Skin of body (tissue), 1 donor: ENCODE measurements at regions not wholly inside any gene's neighbourhood (a gene's known extent, or its start where the extent isn't known, plus 50 kb on each side); places are given as distances from the start of the nearest gene placed in this dataset.
"Not testable (repeated sequence)": the region's sequence is repeated elsewhere in the genome, so short reads cannot be mapped to it uniquely, and the experiment has no call there.

Experiments used
- DNase-seq: peaks from one replicate; lab custom pipeline; 2025; lab: John Stamatoyannopoulos, UW

DNA sequence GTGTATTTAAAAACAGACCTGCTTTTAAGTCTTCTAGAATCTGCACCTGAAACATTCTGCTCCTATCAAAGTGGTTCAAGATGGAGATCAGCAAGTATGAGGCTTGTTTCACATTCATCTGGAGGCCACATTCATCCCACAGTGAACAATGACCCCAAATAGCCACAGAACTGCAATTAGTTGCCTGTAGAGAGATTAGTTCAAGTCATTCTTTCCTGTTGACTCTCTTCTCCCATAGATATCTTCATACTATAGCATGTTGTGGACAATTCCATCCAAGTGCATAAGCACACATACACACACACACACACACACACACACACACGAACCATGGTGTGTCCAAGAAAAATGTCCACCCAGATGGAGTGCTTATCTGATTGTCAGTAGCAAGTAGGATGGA, 101.7 kb upstream of the FGGY start:
- DNase-seq: no peak

DNA sequence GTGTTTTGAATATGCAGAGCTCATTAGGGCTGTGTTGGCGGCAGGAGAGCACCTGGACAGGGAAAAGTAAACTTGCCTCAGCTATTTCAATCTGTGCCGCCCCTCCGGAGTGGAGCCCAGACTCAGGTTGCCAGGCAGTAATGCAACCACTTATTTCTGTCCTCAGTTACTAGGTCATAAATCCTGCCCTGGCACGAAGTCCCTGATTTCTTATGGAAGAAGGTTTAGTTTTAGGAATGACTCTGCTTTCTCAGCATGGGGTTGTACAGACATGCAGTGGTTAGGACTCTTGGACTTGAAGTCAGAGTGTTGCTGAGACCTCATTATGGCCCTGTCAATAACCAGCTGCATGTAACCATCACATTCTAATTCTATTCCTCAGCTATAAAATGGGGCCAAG, 98.3 kb upstream of the FGGY start:
- DNase-seq: no peak

DNA sequence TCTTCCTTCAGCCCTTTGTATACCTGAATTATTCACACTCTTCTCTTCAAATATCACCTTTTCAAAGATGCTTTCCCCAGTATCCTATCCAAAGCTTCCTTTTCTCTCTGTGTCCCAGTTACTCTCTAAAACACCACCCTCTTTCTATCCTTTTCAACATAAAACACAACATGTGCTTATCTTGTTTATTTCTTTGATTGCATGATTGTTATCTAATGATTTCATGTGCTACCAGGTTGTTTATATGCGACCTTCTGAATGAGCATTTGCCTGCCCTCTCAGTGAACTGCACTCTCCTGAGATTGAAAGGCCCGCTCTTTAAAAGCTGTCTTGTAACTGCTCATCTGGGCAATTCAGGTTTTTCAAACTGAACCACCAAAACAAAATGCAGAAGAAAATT, 97.7 kb upstream of the FGGY start:
- DNase-seq: no peak

DNA sequence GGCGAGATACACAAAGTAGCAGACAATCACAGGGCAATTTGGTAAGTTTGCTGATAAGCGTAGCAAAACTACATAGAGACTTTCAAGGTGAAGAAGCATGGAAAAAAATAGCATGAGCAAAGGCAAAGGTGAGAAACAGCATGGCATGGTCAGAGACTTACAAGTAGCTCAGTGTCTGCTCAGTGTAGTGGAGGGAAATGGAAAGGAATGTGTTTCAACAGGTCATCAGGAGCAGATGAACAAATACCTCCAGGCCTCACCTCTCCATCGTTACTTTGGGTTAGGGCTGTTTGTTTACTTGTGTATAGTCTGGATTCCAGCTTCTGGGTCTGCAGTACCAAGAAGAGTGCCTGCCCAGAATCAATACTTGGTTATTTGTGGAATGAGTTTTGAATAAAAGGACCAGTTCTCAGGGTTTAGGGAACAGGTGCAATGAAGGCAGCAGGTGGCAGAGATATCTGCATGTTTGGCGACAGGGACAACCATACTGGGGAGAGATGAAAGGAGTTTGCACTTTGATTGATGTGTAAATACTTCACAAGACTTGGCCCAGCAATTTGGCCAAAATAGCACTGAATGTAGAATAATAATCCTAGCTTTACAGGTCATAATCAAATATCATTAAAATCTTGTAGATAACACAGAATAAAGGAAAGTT, 97.0 kb upstream of the FGGY start:
- DNase-seq: no peak

DNA sequence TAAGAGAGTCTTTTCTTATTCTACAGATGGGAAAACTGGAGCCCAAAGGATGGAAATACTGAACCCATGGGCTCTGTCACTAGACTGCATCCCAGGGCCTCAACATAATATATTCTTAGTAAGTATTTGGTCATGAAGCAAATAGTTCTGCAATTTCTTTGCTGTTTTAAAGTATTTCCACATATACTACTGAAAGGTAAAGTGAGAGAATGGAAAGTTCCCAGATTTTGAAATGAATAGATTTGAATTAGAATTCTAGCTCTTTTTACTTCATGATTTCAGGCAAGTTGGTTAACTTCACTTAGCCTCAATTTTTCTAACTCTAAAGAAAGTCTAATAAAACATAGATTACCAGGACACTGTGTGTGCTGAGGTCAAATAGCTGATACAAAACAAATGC, 95.6 kb upstream of the FGGY start:
- no peak for DNase-seq

DNA sequence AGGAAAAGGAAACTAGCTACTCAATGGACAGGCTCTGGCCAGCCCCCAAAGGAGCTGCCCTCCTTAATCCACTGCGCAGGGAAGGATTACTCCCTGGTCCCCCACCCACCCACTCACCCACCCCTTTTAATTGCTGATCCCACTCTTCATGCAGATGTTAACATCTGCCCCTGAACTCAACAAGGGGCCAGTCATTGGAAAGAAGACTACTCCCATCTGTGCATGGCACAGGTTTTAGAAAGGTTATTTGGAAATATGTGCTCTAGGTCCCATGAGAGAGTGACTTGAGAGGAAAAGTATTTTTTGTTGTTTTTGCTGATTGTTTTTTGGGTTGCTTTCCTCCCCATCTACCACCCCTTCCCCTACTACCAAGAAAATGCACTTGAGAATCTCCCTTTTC, 94.4 kb upstream of the FGGY start:
- DNase-seq: no peak

DNA sequence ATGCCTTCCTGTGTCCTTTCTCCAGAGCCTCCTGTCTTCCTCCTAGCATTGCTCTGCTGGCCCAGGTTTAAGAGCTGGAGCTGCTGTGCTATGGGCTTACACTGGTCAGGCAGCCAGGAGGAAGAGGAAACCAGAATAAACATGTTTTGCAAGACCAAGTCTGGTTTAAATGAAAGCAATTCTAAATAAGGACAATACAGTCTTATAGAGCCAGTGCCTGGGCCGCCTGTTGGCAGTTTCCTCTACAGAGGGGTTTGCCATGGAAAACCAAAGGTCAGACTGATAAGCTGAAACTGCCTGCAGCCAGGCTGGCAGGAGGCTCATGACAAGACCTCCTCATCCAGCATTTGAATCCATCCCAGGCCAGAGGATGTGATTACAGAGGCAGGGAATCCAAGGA, 92.9 kb upstream of the FGGY start:
- no peak for DNase-seq

DNA sequence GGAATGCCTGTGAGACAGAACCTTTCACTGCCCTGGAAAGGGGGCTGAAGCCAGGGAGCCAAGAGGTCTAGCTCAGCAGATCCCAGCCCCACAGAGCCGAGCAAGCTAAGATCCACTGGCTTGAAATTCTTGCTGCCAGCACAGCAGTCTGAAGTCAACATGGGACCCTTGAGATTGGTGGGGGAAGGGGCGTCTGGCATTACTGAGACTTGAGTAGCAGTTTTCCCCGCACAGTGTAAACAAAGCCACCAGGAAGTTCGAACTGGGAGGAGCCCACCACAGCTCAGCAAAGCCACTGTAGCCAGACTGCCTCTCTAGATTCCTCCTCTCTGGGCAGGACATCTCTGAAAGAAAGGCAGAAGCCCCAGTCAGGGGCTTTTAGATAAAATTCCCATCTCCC, 90.3 kb upstream of the FGGY start:
- DNase-seq: not testable (repeated sequence)

DNA sequence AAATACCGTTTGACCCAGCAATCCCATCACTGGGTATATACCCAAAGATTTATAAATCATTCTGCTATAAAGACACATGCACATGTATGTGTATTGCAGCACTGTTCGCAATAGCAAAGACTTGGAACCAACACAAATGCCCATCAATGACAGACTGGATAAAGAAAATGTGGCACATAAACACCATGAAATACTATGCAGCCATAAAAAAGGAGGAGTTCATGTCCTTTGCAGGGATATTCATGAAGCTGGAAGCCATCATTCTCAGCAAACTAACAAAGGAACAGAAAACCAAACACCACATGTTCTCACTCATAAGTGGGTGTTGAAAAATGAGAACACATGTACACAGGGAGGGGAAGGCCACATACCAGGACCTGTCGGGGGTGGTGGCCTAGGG, 86.5 kb upstream of the FGGY start:
- DNase-seq: not testable (repeated sequence)

DNA sequence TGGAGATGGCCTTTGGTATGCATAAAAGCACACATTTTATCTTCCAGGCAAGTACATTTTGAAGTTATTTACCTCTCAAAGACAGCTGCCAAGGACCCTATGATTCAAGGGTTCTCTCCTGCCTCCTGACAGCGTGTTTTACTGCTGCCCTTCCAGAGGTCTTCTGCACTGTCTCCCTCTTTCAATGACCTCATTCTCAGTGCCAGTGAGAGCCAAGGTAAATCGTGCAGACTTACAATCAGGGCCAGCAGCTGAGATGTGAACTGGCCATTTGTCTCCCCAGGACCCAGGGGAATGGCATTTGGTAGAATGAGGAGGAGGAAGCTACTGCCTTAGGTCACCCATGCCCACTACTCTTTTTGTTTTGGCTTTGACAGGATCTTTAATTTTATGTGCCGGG, 84.2 kb upstream of the FGGY start:
- no peak for DNase-seq

DNA sequence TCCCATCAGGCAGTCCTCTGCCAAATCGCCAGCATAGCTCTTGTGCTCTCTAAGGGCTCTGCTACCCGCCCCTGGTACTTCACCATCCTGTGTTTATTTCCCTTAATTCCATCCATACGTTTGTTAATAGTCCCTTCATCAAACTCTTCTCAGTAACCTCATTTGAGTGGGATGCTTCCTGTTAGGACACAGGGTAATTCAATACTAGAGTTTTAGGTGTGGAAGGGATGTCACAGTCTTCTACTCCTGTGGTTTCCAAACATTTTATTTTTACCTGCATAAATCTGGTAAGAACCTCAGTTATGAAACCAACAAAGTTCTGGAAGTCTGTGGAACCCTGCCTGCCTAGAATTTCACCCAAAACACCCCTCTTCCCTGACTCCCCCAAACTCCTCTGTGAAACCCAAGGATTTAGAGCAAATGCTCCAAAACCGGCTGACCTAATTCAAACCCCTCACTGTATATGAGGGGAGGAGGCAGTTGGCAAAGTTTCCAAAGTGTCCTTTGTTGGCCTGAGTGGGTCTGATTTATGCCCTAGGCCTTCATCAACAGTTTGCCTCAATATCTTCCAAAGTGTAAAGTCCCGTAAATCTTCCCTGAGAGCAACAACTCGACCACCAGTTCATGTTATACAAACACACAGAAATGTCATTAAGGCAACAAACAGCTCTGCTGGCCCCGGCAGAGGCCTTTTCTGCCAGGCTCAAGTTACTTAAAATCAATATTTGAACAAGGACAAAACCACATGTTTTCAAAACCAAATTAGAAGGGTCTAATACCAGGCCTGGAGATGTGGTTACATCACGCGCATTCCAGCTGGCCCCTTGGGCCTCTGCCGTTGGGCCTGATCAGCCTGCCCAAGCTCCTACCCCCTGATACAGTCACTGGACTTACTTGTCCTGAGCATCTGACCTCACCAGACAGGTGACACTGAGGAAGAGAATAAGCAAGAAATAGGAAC, 82.4 kb upstream of the FGGY start:
- no peak for DNase-seq

DNA sequence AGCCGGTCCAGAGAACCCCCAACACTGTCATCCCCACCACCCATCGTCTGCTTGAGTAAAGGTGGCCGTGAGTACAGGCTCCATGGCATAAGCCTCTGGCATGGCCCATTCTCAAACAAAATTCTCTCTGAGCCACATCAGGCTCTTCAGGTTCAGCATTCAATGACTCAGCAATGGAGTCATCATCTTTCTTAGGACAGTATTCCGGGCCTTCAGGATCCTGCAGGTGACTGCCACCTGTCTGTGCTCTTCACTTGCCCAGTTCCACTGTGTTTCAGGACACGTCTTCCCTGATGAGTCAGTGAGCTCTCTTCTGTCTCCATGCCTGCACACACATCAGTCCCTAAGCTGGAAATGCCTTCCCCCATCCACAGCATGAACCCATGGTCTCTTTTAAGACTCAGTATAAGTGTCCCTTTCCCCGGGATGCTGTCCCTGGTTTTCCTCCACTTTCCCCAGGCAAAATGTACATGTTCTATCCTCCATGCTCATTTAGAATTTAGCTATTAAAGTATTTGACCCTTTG, 81.1 kb upstream of the FGGY start:
- no peak for DNase-seq

DNA sequence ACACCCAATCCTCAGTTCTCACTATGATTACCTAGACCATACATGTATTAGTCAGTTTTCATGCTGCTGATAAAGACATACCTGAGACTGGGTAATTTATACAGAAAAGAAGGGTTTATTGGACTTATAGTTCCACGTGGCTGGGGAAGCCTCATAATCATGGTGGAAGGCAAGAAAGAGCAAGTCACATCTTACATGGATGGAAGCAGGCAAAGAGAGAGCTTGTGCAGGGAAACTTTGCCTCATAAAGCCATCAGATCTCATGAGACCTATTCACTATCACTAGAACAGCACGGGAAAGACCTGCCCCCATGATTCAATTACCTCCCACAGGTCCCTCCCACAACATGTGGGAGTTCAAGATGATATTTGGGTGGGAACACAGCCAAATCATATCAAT, 79.5 kb upstream of the FGGY start:
- DNase-seq: not testable (repeated sequence)

DNA sequence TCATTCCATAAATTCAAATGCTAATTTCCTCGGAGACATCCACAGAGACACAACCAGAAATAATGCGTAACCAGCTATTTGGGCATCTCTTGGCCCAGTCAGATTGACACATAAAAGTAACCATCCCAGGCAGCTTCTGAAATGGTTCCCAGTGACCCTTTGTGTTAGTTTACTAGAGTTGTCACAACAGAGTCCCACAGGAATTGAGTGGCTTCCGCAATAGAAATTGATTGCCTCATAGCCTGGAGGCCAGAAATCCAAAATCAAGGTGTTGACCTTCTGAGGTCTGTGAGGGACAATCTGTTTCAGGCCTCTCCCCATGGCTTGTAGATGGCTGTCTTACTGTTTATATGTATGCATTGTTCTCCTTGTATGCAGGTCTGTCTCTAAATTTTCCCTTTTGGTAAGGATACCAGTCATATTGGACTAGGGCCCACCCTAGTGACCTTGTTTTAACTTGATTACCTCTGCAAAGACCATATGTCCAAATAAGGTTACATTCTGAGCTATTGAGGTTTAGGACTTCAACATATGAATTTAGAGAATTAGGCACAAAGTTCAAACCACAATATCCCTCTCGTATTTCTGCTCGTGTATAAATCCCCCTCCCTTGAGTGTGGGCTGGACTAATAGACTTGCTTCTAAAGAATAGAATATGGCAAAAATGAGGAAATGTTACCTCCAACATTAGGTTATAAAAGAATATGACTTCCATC, 78.2 kb upstream of the FGGY start:
- DNase-seq: no peak

DNA sequence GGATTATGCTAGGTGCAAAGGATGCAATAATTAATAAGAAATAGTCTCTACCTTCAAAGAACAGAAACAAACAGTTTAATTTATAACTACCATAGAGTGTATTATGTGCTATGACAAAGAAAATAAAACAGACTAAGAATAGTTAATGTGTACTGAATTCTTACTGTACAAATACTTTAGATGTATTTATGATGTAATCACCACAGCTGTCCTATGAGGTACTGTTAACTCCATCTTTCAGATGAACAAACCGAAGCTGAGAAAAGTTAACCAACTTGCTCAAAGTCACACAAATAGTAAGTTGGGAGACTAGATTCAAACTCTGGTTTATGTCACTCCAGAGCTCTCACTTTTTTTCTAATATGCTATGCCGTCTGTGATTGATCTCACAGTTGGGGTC, 77.0 kb upstream of the FGGY start:
- no peak for DNase-seq

DNA sequence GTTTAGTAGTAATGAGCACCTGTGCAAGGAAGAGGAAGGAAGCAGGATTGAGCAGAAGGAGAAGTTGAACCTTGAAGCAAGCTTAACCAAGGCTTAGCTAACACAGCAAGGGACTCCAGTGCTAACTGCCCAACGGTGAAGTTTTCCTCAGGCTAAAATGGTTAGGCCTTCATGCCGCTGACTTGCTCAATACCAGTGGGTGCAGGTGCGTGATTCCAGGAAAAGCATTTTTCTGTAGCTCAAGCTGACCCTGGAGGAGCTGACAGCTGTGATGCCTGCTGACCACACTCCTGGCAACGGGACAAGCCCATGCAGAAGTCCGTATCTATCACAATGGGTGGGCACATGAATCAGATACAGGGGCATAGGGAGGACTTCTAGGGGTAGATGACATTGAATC, 76.5 kb upstream of the FGGY start:
- no peak for DNase-seq

DNA sequence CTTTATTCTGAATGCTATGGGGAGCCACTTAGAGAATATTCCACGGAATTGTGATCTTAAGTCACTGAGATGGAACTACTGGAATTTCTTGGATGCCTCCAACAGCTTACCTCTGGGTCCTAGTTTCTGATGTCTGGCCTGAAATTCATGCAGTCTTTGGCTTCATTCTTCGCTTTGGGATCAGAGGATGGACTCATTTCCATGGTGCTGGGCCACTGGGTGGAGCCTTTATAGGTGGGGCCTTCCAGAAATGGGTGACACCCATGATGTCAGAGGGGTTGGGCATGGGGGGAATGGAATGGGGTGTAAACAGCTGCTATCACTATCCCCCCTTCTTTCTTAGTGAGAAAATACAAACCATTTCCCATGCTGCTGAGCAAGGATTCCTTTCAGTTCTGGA, 73.7 kb upstream of the FGGY start:
- peak; percentile 19 for DNase-seq

DNA sequence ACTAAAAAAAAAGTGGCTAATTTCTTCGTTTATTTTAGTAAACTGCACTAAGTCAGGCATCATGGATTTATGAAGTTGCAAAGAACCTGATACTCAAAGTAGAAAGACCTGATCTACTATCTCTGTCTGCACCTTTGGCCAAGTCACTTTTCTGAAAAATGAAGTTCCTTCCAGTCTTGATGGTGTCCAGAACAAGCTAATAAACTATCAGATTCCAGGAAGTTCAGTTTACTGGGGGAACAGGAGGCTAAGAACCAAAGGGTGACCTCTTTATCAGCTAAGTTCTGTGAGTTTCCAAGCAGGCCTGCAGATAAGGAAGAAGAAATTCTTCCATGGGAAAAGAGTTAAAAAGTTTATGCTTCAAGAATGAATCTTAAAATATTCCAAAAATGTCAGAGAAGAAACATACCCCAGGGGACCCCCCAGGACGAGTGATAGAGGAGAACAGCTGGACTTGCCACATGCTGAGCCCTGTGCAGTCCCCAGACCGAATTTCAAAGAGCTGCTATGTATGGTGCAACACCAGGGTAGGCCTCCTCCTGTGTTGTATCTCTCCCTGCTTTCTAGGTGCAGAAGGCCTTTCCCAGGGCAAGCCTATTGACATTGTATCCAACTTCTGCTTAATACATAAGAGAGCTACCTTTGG, 72.8 kb upstream of the FGGY start:
- DNase-seq: no peak

DNA sequence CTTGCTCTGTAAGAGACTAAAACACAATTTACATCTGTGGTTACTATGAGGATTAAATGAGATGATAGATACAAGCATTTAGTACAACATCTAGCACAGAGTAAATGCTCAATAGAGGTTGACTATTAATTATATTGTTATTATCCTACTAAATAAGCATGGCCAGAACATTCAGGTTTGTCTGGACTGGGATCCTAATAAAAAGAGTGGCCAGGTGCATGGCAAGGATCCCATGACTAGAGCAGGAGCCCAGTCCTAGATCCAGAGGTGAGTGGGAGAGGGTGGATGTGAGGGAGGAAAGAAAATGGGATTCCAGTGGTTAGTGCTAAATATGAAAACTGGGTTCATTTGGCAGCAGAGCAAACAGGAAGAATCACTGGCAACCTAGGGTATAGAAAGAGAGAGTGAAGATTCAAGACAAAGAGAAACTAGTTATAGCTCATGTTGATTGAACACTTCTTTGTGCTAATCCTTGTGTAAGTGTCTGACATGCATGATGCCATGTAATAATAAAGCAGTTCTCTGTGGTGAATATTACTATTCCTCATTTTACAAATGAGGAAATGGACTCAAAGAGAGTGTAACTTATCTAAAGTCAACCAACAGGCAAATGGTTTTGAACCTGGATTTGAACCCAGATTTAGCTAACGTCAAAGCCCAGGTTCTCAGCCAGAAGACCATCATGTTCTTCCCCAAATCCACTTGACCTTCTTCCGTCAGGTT, 71.1 kb upstream of the FGGY start:
- DNase-seq: no peak

DNA sequence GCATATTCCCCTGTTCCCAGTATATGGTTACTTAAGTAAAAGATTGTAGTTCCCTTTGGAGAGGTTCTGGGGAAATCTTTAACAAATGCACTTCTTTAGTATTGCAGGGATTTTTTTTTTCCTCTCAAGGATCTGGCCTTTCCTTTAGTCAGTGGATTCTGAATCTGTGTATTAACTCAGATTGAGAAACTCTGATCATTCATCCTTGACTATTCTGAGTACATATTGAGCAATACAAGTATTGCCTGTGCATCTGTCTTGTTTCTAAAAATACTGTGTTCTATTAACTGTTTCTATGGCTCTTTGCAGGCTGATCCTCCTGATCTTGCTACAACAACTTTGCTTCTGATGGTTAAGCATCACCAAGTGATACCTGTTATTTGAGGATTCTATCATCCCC, 67.8 kb upstream of the FGGY start:
- DNase-seq: peak; percentile 19

DNA sequence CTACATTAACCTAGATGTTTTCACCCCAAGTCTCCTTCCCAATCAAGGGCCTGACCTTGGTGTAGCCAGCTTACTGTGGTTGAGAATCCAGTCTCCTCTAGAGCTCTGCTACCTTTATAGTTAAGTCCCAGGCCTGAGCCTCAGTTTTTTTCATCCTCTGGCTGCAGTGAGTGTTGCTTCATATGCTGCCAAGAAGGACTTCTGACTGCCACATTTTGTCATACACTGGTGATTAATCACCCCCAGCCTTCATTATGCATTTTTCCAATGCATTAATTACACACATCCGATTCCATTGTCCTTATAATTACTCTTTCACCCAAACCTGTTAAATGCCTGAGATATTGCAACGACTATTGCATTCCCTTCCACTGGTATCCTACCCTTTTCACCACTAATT, 66.3 kb upstream of the FGGY start:
- DNase-seq: no peak
